ENCODE measurements at regions not wholly inside any gene's neighbourhood (a gene's known extent, or its start where the extent isn't known, plus 50 kb on each side); places are given as distances from the start of the nearest gene placed in this dataset.
A peak's percentile ranks its signal among the peaks of the same experiment; 100 is the strongest.
"Not testable (repeated sequence)": the region's sequence is repeated elsewhere in the genome, so short reads cannot be mapped to it uniquely, and the experiment has no call there.

DNA sequence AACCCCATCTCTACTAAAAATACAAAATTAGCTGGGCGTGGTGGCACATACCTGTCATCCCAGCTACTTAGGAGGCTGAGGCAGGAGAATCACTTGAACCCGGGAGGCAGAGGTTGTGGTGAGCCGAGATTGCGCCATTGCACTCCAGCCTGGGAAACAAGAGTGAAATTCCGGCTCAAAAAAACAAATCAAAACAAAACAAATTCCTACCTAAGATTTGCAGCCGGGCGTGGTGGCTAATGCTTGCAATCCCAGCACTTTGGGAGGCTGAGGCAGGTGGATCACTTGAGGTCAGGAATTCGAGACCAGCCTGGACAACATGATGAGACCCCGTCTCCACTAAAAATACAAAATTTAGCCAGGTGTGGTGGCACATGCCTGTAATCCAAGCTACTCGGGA is 89.6 kb upstream of the SHOX start:
- DNase-seq; intact Hi-C loops (cut with DNase I): not testable (repeated sequence)

DNA sequence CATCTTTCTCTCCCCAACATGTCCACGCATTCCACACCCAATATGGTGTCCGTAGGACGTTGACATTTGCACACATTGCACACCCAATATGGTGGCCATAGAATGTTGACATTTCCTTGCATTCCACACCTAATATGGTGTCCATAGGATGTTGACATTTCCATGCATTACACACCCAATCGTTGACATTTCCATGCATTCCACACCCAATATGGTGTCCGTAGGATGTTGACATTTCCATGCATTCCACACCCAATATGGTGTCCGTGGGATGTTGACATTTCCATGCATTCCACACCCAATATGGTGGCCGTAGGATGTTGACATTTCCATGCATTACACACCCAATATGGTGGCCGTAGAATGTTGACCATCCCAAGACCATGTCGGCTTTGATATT is 88.4 kb upstream of the SHOX start:
- DNase-seq, result no peak
- intact Hi-C loops (cut with DNase I), result no loop called here

DNA sequence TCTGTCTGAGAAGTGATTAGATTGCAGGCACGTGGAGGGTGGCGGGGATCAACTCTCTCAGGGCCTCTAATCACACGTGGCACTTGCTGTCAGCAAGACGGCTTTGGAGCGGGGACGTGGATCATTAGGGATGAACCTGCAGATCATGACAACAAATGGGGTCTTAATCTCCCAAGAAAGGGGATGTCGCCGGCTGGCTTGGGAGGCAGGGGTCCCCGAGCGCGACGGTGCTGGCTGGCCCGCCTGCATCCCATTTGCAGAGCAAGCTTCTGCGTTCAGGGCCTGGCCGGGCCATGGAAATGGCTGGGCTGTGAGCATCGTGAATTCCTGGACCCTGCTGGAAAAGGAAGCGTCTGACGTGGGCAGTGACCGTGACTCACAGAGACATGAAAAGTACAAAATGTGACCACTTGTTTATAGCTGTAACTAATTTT is 85.1 kb upstream of the SHOX start:
- intact Hi-C loops (cut with DNase I), result no loop called here
- DNase-seq, result peak in 1 of 10 donors; percentile 75

DNA sequence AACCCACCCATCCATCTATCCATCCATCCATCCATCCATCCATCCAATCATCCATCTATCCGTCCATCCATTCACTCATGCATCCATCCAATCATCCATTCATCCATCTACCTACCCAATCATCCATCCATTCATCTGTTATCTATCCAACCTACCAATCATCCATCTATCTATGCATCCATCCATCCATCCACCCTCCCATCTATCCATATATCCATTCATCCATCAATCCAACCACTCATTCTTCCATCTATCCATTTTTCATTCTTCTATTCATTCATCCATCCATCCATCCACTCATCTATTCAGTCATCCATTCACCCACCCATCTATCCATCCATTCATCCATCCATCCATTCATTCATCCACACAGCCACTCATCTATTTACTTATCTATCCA is 80.1 kb upstream of the SHOX start:
- no peak for DNase-seq
- intact Hi-C loops (cut with DNase I), result no loop called here

DNA sequence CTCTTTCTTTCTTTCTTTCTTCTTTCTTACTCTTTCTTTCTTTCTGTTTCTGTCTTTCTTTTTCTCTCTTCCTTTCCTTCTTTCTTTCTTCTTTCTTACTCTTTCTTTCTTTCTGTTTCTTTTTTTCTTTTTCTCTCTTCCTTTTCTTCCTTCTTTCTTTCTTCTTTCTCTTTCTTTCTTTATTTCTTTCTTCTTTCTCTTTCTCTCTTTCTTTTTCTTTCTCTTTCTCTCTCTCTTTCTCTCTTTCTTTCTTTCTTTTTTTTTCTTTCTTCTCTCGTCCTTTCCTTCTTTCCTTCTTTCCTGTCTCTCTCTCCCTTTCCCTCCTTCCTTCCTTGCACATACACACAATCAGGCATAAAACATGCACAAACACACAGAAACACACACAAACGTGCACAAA is 79.3 kb upstream of the SHOX start:
- intact Hi-C loops (cut with DNase I), result no loop called here
- DNase-seq, result no peak

DNA sequence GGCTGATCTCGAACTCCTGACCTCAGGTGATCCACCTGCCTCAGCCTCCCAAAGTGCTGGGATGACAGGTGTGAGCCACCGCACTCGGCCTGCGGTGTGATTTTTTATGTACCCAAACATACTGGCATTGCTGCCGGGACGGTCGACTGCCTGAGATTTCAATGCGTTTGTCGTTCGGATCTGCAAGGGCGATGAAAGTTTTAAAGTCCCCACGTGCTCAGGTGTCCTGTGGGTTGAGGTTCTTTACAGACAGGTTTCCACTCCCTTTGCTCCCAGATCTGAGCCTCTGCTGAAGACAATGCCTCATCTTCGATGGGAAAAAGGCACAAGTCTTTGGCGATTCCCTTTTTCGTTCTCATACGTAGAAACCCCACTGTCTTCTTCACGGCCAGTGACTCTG is 78.1 kb upstream of the SHOX start:
- intact Hi-C loops (cut with DNase I), result no loop called here
- no peak for DNase-seq

DNA sequence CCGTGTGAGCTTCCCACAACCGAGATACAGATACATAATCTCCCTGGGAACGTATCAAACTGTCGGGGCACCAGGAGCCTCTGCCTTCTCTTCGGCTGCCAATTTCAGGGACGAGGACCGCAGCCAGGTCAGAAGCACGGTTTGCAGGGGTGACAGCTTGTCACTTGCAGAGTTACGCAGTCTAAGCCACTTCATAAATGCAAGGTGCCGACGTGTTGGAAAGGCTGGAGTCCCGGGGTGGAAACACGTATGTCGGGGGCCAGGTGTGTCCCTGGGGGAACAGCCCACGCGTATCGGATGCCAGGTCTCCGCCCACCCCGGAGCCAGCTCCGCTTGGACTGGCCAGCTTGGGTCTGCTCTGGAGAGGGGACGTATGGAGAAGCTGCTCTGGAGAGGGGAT is 76.3 kb upstream of the SHOX start:
- no peak for DNase-seq
- intact Hi-C loops (cut with DNase I), result no loop called here

DNA sequence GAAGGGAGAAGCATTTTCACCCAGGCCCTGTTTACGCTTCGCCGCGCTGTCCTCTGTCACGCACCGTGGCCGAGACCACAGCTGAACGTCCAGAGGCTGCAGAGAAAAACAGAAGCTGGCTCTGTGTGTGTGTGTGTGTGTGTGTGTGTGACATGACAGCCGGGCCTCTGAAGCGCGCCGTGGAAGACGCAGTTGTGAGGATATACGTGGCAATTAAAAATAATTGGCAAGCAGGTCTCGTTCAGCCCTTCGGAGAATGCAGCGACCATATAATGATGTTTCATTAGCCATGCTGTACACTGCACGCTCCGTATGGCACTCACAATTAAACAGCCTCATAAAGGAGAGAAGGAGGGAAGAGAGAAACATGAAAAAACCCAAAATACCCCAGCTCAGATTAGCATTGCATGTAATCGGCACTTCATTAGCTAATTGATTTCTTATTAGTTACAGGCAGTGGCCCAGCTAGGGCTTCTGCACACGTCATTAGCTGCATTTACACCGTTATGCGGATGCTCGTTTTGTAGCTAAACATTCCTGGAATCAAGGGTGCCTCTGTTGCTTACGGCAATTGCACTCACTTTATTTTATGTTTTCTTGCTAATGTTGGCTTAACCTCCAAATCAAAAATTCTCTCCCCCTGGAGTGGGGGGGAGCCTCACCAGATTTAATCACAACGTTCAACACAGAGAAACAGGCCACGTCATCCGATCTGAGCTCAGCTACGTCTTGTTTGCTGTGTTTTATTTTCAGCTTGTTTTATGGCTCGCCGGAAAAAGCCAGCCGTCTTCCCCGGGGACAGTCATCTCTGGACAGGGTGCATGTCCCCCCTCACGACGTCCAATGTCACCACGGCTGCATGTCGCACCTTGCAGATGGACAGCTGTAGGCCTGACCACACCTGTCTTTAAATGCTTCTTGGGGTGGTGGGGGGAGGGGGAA is 74.6 kb upstream of the SHOX start:
- intact Hi-C loops (cut with DNase I), result no loop called here
- DNase-seq, result no peak

DNA sequence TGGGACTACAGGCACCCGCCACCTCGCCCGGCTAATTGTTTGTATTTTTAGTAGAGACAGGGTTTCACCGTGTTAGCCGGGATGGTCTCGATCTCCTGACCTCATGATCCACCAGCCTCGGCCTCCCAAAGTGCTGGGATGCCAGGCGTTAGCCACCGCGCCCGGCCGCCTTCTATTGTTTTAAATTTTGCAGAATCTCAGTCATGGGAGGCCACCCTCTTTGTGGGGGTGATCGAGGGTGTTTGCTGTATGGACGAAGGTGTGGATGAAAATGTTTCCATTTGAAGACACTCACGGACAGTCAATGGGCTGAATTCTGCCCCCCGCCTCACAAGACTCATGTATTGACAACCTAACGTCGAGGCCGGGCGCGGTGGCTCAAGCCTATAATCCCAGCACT is 73.0 kb upstream of the SHOX start:
- intact Hi-C loops (cut with DNase I); DNase-seq: not testable (repeated sequence)

DNA sequence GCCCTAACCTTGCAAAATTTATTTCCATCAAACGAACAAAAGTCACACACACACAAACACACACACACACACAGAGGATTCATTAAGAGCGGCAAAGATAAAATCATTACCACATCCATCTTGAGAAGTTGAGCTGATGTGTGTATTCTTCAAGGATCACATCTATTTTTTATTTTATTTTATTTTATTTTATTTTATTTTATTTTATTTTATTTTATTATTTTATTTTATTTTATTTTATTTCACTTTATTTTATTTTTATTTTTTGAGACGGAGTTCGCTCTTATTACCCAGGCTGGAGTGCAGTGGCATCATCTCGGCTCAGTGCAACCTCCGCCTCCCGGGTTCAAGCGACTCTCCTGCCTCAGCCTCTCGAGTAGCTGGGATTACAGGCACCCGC is 71.3 kb upstream of the SHOX start:
- intact Hi-C loops (cut with DNase I); DNase-seq: not testable (repeated sequence)

DNA sequence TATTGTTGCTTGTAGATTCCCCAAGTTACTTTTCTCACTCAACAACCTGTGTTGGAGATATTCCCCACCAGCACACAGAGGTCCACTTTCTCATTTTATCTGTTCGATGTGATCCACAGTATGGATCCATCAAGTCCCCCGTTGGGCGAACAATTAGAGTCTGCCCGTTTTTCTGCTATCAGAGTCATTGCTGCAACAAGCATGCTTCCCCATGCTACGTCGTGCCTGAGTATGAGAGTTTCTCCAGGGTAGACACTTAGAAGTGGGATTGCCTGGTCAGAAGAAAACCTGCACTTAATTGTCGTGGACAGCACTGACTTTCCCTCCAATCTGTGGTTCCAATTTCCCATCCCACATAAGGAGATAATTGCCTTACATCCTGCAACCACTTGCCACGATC is 62.7 kb upstream of the SHOX start:
- no peak for DNase-seq
- intact Hi-C loops (cut with DNase I), result no loop called here

DNA sequence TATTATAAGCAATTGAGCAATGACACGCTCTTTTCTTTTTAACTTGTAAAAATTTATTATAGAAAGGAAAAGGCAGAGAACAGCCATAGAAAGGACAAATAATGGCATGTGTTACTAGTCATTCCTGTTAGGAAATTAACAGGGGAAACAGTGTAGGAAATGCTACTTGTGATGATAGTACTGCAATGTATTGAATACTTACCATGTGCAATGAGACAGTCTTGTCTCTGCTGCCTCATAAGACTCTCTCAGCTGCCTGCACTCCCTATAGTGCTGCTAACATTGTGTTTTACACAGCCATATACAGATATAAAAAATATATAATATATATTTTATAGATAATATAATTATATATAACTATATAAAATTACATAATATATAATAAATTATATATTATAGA is 62.3 kb upstream of the SHOX start:
- no peak for DNase-seq
- intact Hi-C loops (cut with DNase I), result no loop called here

DNA sequence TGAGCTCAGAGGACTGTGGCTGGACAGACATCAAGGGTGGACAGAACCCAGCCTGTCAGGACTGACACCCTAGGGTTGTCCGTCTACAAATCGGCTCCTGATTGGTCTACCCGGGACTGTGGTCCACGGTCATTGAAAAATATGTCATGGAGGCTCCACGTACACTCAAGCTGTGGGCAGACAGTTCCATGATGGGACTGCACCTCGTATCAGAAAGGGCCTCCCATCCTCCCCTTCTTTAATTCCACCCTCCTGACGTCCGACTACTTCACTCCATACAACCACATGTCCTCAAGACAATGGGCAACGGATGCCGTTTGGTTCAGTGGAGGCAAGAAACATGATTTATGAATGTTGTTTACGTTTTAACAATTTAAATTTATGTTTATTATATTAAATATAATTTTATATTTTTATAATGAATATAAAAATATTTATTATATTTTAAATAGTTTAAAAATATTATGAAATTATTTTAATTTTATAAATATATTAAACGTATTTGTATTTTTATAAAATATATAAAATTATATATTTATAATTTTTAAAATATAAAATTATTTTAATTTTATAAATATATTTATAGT is 58.0 kb upstream of the SHOX start:
- intact Hi-C loops (cut with DNase I), result no loop called here
- no peak for DNase-seq

DNA sequence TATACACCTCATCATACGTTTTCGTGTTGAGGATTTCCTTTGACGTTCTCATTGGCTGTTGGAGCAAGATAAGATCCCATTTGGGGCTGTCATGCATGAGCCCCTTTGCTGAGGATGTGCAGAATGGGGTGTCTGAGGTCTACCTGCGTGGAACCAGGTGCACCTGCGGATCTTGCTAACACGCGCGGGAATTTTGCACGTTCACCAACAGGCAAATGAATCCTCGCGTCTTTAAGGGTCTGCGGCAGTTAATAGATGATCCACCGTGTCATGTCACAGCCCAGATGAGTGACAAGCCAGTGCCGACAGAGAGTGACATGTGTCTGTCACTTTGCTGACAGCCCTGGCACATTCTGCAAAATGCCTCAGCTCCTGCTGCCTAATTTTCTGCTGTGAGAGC is 56.3 kb upstream of the SHOX start:
- DNase-seq, result no peak
- intact Hi-C loops (cut with DNase I), result no loop called here

DNA sequence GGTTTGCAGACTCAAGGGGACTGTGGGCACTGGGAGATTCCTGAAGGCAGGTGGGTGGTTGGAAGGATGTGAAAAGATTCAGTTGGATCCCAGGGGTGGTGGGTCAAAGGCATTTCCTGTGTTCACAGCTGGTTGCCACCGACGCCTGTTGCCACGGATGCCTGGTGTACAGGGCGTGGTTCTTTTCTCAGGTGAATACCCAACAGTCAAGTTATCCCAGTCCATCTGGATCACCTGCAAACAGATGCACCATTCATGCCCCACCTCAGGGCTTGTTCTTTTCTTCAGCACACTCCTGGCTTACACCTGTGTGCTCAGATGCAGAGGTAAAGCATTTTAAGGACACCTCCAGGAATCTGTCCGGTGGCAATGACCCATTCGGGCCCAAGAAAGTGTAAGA is 55.8 kb upstream of the SHOX start:
- intact Hi-C loops (cut with DNase I), result no loop called here
- no peak for DNase-seq

DNA sequence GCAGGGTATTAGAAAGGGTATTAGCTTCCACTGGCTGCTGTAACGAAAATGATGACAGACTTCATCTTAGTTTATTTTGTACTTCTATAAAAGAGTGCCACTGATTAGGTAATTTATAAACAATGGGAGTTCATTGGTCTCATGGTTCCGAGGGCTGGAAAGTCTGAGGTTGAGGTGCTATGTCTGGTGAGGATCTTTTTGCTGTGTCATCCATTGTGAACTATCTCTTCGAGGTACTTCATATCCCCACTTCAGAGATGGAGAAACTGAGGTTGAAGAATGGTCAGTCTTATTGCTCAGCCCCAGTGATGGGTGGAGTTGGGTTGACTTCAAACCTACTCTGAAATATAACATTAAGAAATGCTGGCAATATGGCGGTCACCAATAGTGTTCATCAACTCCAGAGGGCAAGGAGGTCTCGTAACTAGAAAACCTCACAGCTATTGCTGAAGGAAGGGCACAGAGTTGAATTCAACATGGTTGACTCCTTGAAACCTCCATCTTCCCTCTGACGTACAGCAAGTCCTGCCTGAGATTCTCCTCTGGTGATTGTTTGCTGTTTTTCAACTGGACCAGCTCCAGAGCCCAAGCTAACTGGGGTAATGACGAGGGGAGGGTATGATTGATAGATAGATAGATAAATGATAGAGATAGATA is 53.6 kb upstream of the SHOX start:
- intact Hi-C loops (cut with DNase I), result no loop called here
- no peak for DNase-seq

DNA sequence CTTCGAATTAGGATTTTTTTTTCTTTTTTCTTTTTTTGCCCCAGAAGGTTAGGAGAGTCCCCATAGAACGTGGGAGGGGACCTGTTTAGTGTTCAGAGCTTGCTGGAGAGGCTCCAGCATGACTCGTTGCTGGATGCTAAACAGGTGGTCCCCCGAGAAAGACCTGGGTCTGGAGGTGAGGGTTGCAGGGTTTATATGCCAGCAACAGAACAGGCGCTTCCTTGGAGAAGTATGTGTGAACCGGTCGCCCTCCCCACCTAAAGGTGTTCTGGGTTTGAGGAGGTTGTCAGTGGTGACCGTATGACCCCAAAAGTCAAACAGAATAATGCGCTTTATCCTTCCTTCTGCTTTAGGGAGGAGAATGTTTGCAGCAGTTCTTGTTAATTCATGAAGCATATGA is 52.1 kb upstream of the SHOX start:
- intact Hi-C loops (cut with DNase I), result no loop called here
- no peak for DNase-seq

DNA sequence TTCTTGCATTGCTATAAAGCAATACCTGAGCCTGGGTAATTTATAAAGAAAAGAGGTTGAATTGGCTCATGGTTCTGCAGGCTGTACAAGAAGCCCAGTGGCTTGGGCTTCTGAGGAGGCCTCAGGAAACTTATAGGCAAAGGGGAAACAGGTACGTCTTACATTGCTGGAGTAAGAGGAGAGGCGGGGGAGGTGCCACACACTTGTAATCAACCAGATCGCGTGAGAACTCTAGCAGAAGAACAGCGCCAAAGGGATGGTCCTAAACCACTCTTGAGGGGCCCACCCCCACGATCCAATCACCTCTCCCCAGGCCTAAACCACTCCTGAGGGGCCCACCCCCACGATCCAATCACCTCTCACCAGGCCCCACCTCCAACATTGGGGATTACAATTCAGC is 50.6 kb upstream of the SHOX start:
- intact Hi-C loops (cut with DNase I), result no loop called here
- DNase-seq, result no peak

Data from posterior cingulate gyrus (tissue), 11 donors.